ENCODE measurements at regions not wholly inside any gene's neighbourhood (a gene's known extent, or its start where the extent isn't known, plus 50 kb on each side); places are given as distances from the start of the nearest gene placed in this dataset.

GRCh38 chr7:106778656-106779250 is 86.3 kb upstream of the PIK3CG start:
- no peak for TF ChIP-seq CTCF (IDR thresholded peaks at IDR 0.05; ENCODE audit: low read depth, low read length)
- no peak overlapping the region for H3K4me3 ChIP-seq (ENCODE audit: low read depth, low read length)

- H3K4me3 ChIP-seq (ENCODE audit: low read depth, low read length), result no peak overlapping the region
- no peak for TF ChIP-seq CTCF (IDR thresholded peaks at IDR 0.05; ENCODE audit: low read depth, low read length)
Observed at GRCh38 chr7:106779877-106780276, 85.2 kb upstream of the PIK3CG start.

DNA sequence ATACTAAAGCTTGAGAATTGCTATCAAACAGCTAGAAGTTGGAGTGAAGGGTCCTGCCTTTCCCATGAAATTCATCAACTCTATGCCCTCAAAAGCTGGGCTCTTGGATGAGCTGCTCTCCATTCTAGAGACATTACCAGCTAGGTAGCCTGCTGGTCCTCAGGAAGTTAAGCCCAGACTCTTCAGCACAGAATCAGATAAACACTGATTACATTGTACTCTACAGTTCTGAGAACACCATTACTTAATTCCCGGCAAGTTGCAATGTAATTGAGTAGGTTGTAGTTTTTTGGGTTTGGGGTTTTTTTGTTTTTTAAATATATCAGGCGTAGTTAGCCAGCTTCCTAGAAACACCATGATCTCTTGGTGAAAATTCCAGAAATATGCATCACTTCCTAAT is 84.1 kb upstream of the PIK3CG start:
- TF ChIP-seq CTCF (IDR thresholded peaks at IDR 0.05; ENCODE audit: low read depth, low read length), result no peak
- H3K4me3 ChIP-seq (ENCODE audit: low read depth, low read length), result no peak overlapping the region

GRCh38 chr7:106781828-106782544 is 83.1 kb upstream of the PIK3CG start:
- TF ChIP-seq CTCF (IDR thresholded peaks at IDR 0.05; ENCODE audit: low read depth, low read length), result no peak

DNA sequence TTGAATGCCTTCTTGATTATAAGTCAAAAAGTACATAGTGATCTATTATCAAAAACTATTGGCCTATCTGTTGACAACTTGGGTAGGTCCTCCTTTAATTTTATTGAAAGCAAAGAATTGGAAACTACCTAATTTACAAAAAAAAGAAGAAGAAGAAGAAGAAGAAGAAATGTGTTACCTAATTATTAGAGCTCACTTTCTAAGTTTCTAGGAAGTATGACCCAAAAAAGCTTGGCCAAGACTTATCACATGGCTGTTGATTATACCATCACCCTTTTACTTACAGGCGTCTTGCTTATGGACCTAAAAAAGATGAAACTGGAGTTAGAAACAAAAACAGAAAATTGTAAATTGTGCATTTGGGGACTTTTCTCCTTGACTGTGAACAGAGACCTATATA is 81.8 kb upstream of the PIK3CG start:
- no peak overlapping the region for H3K4me3 ChIP-seq (ENCODE audit: low read depth, low read length)

More at GRCh38 chr7:106781828-106782544, 83.1 kb upstream of the PIK3CG start:
- no peak overlapping the region for H3K4me3 ChIP-seq (ENCODE audit: low read depth, low read length)

DNA sequence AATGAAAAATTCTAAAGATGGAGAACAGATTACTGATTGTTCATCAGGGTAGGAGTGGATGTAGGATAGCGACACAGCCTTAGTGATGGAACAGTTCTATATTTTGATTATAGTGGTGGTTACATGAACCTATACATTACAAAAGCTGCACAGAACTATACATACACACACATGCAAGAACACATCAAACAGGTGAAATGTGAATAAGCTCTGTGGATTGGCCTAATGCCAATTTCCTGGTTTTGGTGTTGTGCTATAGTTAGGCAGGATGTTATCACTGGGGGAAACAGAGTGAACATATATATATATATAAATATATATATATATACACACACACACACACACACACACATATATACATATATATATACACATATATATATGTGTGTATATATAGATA is 76.4 kb upstream of the PIK3CG start:
- no peak for TF ChIP-seq CTCF (IDR thresholded peaks at IDR 0.05; ENCODE audit: low read depth, low read length)
- no peak overlapping the region for H3K4me3 ChIP-seq (ENCODE audit: low read depth, low read length)

More for the DNA sequence above, 81.8 kb upstream of the PIK3CG start:
- TF ChIP-seq CTCF (IDR thresholded peaks at IDR 0.05; ENCODE audit: low read depth, low read length), result no peak

GRCh38 chr7:106791526-106791925 is 73.6 kb upstream of the PIK3CG start:
- TF ChIP-seq CTCF (IDR thresholded peaks at IDR 0.05; ENCODE audit: low read depth, low read length), result no peak
- H3K4me3 ChIP-seq (ENCODE audit: low read depth, low read length), result no peak overlapping the region
